Testis (tissue), 2 donors: ENCODE measurements at regions not wholly inside any gene's neighbourhood (a gene's known extent, or its start where the extent isn't known, plus 50 kb on each side); places are given as distances from the start of the nearest gene placed in this dataset.

Experiments used
- CTCF ChIP-seq, 3 experiments: fragments of 450-650 bp in 2 of 3; fragments of 200-600 bp in 1 of 3; sonication (generic) in 1 of 3; IDR thresholded peaks; one replicate each; pipeline ENCODE4 v1.5.1; 2016 to 2019; ENCODE audit warnings: antibody characterized with exemption in 3 of 3, mild to moderate bottlenecking in 2 of 3, moderate library complexity in 1 of 3
- POLR2A ChIP-seq: fragments of 450-650 bp; IDR thresholded peaks from one replicate; pipeline ENCODE4 v1.6.1; 2017; ENCODE audit warnings: antibody characterized with exemption, mild to moderate bottlenecking, moderate library complexity

GRCh38 chr12:93047118-93047517 lies 118.0 kb upstream of the EEA1 start:
- TF ChIP-seq POLR2A (no peak), CTCF (IDR thresholded peaks at IDR 0.05) (no peak)
